OCI-M2 (cell line): ENCODE measurements at regions not wholly inside any gene's neighbourhood (a gene's known extent, or its start where the extent isn't known, plus 50 kb on each side); places are given as distances from the start of the nearest gene placed in this dataset.
A peak's percentile ranks its signal among the peaks of the same experiment; 100 is the strongest.
"Not testable (repeated sequence)": the region's sequence is repeated elsewhere in the genome, so short reads cannot be mapped to it uniquely, and the experiment has no call there.

ENCODE experiments used
- DNase-seq: peaks from one replicate; lab custom pipeline; 2025; ENCODE audit not compliant: unreplicated experiment; lab: John Stamatoyannopoulos, UW

DNA sequence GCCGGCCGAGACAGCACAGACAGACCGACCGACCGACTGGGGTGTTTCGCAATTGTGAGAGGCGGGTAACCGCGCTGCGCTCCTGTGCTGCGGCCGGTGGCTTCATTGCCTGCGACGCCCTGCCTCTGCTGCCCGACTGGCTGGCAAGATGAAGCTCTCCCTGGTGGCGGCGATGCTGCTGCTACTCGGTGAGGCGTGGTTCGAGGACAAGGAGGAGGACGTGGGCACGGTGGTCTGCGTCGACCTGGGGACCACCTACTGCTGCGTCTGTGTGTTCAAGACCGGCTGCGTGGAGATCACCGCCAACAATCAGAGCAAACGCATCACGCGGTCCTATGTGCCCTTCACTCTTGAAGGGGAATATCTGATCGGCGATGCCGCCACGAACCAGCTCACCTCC, 565.7 kb upstream of the SMIM31 start:
- no peak for DNase-seq

DNA sequence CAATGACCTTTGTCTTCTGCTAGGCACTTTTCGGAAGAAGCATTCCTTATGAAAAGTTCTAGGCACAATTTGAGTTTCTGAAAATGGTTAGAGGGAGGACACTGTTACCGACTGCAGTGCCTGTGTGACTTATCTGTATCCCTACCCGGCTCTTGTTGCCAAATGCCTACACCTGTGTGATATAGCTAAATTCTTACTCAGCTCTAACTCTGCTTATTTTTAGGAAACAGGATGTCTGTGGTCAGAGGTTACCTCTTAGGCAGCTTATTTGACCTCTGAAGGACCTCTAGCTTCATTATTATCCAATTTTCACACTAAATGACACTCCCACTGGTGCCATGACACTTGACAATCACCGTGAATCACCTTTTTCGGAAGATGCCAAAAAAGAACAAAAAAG, 561.1 kb upstream of the SMIM31 start:
- DNase-seq, result no peak

DNA sequence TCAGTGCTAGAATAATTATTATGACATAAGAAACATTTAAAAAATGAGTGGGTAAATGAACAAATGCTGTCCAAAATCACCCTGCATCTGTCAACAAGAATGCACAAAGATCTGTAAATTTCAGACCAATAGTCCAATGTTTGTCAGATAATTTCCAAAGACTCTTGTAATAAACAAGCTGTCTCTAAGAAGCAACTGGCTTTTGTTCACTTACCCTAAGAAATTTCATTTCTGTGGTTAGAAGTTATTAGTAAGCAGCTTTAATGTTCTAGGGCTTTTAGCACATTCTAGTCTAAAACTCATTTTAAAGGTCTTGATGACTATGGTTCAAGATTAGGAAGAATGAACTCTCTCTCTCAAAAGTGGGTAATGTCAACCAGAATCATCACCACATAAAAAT, 560.3 kb upstream of the SMIM31 start:
- no peak for DNase-seq

DNA sequence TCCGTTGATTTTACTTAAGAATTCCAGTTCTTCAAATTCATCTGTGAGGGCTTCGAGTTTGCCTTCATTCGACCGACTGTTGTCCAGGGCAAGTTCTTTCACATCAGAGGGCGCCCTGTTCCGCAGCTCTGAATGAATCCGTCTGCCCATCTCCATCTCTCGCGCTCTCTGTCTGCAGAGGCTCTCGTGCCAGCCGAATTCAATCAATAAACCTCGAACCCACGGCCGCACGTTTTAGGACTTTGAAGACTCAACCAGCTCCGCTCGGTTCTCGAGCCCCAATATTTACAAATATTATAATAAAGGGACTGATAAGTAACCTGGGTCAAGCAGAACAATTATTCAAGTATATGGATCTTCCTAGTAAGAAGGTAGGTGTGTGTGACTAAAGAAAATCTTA, 556.4 kb upstream of the SMIM31 start:
- DNase-seq, result no peak

DNA sequence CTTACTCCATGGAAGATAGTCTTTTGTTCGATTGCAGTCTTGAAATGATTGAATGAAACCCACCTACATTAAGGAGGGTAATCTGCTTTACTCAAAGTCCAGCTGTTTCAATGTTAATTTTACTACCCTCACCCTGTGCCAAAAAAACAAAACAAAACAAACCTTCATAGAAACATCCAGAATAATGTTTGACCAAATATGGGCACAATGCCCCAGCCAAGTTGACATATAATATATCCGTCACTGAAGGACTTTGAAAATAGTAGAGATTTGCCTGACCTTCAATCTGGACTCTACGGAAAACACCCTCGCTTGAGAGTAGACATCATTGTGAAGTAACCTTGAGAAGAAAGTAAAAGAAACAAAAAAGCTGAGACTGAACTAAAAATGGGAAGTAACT, 550.5 kb upstream of the SMIM31 start:
- DNase-seq, result no peak

DNA sequence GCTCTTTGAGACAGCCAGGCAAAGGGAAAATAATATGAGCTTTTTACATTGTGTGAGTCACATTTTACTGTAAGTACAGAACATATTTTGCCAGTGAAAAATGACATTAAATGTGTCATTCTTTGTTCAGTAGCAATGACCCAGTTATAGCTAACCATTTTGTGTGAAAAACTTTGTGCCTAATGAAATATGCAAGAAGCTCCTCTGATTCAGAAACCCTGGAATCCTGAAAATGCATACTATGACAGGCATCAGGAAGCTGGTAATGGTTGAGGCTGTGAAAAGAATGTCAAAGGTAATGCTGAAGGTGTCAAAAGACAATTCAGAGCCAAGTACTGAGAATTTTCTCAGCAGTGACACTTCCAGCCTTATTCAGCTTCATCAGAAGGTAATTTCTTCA, 549.5 kb upstream of the SMIM31 start:
- no peak for DNase-seq

DNA sequence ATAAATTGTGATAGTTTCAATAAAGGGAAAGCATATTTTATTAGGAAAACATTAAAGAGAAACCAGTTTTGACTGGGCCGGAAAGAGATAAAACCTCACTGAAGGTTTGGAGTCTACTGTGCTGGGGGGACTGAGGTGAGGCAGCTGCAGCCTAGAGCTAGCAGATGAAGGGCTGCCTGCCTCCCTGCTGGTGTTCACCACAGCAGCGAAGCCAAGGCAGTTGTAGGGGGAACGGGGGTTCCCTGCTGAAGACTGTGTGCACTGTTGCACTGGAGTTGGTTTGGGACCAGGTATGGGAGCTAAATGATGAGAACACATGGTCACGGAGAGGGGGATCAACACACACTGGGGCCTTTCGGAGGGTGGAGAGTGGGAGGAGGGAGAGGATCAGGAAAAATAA, 546.5 kb upstream of the SMIM31 start:
- DNase-seq, result no peak

DNA sequence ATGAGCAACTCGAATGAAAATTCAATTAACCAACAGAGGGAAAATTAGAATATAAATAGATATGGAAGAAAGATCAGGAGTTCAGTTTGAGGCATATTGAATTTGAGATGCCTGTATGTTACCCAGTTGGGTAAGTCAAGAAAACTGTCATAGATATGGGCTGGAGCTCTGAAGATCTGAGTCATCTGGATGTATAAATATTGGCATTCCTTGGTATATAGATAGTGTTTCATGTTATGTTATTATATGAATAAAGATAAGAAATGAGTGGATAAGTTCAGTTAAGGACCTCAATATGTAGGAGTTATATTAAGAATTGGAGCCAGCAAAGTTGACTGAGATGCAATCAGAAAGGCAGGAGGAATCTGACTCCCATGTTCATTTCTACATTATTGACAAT, 543.6 kb upstream of the SMIM31 start:
- DNase-seq, result no peak

DNA sequence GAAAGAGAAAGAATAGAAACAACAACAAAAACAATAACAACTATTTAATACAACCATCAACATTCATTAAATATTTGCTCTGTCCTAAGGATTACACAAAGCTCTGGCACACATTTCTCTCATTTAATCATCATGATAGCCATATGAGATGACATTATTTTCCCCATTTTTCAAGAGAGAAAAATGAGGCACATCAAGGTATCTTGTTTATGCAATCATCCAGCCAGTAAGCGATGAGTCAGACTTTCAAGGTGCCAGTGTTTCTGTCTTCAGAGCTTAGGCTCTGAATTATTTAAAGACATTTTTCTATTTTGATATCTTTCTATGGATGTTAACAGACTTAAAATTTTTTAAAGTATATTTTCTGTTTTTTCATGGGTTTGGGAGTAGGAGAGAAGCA, 541.8 kb upstream of the SMIM31 start:
- DNase-seq, result no peak

DNA sequence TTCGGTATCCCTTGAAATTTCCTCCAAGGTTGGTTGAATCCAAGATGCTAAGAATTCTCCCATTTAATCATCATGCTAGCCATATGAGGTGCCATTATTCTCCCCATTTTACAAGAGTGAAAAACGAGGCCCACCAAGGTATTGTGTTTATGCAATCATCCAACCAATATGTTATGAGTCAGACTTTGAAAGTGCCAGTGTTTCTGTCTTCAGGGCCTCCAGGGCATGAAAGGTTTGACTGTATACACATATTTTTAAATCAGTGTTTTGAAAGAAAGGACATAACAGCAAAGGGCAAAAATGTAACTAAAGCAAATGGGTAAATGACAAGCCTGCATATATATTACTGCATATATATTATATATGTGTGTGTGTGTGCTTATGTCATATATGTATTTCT, 541.2 kb upstream of the SMIM31 start:
- no peak for DNase-seq

DNA sequence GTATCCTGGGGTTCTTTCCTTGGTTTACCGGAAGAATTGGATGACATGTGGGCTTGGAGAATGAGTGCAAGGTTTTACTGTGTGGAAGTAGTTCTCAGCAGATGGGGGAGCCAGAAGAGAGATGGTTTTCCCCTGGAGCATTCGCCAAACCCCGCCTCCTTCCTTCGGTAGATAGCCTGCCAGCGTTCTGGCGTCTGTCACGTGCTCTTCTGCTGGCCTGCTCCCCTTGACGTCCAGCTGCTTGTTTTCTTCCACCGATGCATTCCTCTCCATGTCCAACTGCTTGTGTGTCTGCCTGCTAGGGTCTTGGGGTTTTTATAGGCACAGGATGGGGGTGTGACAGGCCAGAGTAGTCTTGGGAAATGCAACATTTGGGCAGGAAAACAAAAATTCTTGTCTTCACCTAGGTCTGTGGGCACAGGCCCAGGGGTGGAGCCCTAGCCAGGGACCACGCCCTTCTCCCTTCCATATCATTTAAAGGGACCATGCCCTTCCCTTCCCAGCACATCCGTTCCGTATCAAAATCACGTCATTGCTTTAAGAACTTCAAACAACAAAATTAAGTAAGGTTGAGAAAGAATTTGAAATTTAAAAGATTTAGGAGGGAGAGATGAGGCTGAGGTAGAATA, 538.7 kb upstream of the SMIM31 start:
- DNase-seq, result peak; percentile 24

DNA sequence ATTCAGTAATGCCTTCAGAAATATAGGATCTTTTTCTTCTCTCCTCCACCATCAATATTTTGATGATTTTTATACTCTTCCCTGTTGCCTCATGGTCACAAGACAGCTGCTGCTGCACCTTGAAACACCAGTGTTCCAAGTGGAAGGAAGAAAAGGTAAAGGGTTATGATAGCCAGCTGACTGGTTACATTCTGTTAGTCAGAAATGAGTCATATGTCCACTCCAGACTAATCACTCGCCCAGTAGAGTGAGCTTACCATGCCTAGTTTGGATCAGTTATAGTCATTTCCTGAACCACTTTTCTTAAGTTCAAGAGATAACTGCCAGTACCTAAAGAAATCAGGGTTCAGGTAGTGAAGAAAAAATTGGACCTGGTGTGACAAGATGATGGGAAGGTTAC, 532.3 kb upstream of the SMIM31 start:
- DNase-seq, result no peak

DNA sequence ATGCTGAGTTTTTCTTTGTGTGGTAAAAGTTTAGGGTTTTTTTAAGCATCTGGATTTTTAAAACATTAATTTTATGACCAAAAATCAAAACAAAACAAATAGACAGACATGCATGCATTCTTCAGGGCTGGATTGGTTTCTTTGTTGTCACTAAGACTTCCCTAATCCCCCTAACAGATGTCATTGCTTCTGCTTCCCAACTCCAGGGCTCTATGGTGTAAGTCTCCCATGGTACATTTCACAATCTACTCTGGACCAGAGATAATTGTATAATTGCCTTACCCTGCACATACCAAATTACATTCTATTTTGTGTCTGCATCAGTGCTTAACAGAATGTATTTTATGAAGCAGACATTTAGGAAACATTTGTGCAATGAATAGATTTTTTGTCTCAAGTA, 529.1 kb upstream of the SMIM31 start:
- no peak for DNase-seq

DNA sequence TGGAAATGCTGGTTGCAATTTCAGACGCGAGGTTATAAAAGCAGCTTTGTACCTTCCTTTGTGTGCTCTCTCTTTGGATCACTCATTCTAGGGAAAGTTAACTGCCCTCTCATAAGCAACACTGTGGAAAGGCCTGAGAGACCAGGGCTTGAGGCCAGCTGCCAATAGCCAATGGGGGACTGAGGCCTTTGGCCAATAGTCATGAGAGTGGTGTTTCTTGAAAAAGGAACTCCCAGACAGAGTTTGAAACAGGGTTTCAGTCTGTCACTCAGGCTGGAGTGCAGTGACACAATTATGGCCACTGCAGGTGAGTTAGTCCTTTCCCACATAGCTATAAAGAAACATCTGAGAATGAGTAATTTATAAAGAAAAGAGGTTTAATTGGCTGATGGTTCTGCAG, 524.7 kb upstream of the SMIM31 start:
- DNase-seq, result no peak

DNA sequence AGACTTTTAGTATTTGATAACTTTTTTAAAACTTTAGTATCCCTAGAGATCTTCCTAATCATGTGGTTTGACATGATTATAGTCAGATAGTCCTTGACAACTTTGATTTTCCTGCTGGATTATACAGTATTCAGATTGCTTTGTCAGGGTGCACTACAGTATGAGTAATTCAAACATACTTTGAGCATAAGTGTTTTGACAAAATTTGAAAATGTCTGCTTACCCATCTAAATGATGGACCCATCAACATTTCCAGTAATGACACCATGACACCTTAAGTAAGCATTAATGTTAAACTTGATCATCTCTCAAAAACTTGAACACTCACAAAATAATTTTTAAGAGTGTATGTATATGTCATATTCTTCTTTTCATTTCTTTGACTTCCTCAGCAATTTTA, 514.5 kb upstream of the SMIM31 start:
- DNase-seq, result no peak

DNA sequence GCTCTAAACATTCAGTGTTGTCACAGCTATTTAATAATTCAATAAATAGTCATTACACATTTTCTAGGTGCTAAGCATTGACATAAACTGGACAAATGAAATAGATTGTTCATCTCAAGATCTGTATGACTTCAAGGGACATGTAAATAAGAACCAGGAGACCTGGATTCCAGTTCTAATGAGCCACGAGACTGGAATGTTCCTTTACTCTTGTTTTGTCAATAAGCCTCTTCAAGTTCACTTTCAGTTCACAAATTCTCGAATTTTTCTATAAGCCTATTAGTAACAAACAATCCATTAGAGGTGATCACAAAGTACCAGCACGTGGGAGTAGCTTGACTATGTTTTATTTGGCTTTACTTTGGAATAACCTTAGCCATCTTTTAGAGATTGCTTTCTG, 514.0 kb upstream of the SMIM31 start:
- DNase-seq, result no peak

DNA sequence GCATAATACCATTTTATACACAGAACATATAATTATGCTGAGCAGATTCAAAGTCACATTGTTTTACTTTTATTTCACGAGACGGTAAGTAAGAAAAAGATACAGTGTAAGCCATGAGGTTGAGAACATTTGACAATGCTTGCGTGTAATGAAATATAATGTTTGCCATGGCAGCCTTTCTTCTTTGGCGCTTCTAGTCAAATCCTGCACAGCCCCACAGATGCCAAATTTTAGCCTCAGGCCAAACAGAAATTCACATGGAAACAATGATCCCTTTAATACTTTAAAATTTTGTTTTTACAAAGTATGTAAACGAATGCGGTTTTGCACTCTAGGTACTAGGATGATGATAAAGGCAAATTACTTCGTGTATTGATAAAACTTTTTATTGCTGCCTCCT, 502.7 kb upstream of the SMIM31 start:
- no peak for DNase-seq

DNA sequence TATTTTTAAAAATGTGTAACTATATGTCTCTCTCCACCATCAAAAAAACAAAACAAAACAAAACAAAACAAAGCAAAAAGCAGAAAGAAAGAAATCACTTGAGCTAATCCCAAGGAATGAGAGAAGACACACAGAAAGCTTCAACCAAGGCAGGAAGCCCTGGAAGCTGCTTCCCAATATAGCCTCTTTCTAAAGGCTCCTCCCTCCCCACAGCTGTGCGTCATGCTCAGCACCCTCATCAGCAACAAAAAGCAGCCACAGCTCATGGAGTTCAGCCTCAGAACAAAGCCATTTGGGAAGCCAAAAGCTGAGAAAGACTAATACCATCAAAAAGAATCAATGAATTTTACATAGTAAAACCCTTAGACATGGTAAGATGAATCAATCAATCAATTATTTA, 501.6 kb upstream of the SMIM31 start:
- no peak for DNase-seq

DNA sequence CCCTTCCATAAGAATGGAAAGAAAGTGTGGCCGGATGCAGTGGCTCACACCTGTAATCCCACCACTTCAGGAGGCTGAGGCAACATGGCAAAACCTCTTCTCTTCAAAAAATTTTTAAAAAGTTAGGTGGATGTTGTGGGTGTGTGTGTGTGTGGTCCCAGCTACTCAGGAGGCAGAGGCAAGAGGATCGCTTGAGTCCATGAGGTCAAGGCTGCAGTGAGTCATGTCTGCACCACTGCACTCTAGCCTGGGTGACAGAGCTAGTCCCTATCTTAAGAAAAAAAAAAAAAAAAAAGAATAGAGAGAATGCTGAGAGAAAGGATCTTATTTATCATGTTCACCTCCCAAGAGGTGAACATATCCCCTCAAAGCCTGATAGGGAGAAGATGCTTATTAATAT, 492.1 kb upstream of the SMIM31 start:
- DNase-seq, result no peak

DNA sequence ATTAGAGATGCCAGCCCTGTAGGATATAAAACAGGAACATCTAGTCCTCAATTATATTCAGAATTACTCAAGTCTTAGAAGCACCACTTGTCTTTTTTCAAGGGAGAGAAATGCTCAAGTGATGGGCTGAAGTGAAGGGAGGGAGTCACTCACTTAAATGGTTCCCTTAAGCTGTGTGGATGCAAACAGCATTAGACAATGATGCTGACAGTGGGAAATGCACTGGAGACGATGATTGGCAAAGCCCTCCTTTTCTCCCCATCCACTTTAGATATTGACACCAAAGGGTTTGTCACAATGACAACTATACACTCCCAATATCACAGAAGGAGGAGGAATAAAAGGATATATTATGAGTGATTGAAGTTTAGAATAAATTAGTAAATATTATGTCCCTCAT, 491.4 kb upstream of the SMIM31 start:
- not testable (repeated sequence) for DNase-seq

DNA sequence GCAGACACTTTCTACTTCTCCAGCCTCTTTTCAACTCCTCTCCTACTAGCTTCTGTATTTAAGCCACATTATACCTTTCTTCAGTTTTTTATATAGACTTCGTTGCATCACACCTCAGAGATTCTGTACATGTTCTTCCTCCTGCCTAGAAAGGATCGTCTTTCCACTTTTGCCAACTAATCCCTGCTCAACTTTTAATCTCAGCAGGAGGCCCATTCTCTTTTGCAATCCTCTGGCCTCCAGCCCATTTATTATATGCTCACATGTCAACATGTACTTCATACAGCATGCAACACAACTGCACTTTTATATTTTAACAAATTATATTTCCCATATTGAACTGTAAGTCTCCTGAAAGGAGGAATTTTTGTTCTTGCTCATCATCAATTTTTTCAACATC, 476.5 kb upstream of the SMIM31 start:
- not testable (repeated sequence) for DNase-seq

DNA sequence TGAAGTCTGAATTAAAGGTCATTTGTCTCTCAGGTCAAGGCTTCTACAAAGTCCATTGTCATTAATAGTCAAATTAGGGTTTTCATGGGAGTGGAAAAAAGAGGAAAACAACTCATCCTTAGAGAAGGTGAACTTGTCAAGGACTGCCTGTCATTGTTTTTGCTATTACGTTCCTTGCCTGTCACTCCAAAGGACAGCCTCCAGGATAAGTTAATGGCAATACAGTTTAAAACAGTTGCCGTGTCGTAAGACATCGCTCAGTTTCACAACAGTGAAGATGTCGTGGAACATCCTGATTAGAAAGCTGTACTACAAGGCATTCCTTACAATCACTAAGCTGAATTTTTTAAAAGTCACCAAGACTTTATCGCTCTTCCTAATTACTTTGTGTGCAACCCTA, 466.8 kb upstream of the SMIM31 start:
- no peak for DNase-seq

DNA sequence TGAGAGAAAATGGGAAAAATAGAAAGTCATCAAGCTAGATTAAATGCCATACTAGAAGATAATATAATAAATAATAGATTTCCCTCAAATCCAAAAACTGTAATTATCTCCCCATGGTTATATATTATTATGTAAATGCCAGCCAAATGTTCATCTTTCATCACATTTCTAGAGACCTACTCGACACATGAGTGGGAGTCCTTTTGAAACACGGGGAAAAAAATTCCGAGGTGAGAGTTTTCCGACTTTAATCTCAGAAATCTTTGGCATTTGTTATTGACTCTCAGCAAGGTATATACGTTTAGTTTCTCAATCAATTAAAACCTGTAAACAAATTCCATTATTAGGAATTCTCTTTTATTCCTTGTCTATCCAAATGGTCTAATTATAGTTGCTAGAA, 465.4 kb upstream of the SMIM31 start:
- DNase-seq, result no peak

DNA sequence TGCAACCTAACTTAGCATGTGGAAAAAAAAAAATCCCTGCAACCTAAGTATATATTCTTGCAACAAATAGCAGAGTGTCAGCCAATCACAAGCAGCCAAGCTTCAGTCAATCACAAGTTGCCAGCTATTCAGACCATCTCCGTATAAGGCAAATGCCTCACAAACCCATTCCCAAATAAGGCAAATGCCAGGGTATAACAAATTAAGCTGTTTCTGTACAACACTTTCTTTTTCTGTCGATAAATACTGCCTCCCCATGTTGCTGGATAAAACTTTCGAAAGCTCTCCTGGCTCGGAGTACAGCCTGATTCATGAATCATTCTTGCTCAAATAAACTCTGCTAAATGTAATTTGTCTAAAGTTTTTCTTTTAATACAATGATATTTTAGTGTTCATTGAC, 460.7 kb upstream of the SMIM31 start:
- no peak for DNase-seq
